H9 (cell line): ENCODE measurements at regions not wholly inside any gene's neighbourhood (a gene's known extent, or its start where the extent isn't known, plus 50 kb on each side); places are given as distances from the start of the nearest gene placed in this dataset.

ENCODE experiments used
- DNase-seq: peaks from one replicate; pipeline ENCODE4 v3.0.0-alpha.2; 2017
- H2AFZ ChIP-seq: one replicate; pipeline ENCODE4 v1.6.1; 2013; ENCODE audit warnings: mild to moderate bottlenecking, low read length, control low read depth, moderate library complexity
- H2AK5ac ChIP-seq: 2 replicates; pipeline ENCODE4 v1.6.1; 2013; ENCODE audit warnings: low read length, control low read depth, mixed read lengths; ENCODE audit not compliant: insufficient read length
- H2BK120ac ChIP-seq: one replicate; pipeline ENCODE4 v1.6.1; 2013; ENCODE audit warnings: low read depth, mild to moderate bottlenecking, low read length, control low read depth, inconsistent platforms; ENCODE audit not compliant: poor library complexity, severe bottlenecking
- H2BK12ac ChIP-seq: 2 replicates; pipeline ENCODE4 v1.6.1; 2013; ENCODE audit warnings: low read length, control low read depth, mixed read lengths, low read depth; ENCODE audit not compliant: insufficient read length
- H2BK15ac ChIP-seq: 2 replicates; pipeline ENCODE4 v1.6.1; 2013; ENCODE audit warnings: low read depth, low read length, control low read depth
- H2BK20ac ChIP-seq: one replicate; pipeline ENCODE4 v1.6.1; 2013; ENCODE audit warnings: low read depth, mild to moderate bottlenecking, low read length, control low read depth, inconsistent platforms; ENCODE audit not compliant: poor library complexity, severe bottlenecking
- H2BK5ac ChIP-seq: 2 replicates; pipeline ENCODE4 v1.6.1; 2013; ENCODE audit warnings: low read length, control low read depth, mixed read lengths; ENCODE audit not compliant: insufficient read length
- H3K14ac ChIP-seq: 2 replicates; pipeline ENCODE4 v1.6.1; 2013; ENCODE audit warnings: low read length, control low read depth; ENCODE audit not compliant: insufficient read depth
- H3K18ac ChIP-seq: 2 replicates; pipeline ENCODE4 v1.6.1; 2013; ENCODE audit warnings: low read depth, mild to moderate bottlenecking, mixed read lengths, low read length, control low read depth; ENCODE audit not compliant: insufficient read length
- H3K23ac ChIP-seq: 2 replicates; pipeline ENCODE4 v1.6.1; 2013; ENCODE audit warnings: low read length, control low read depth, mixed read lengths, low read depth; ENCODE audit not compliant: insufficient read length
- H3K23me2 ChIP-seq: 2 replicates; pipeline ENCODE4 v1.6.1; 2013; ENCODE audit warnings: low read depth, mild to moderate bottlenecking, mixed read lengths, low read length, control low read depth; ENCODE audit not compliant: insufficient read length, poor library complexity, severe bottlenecking
- H3K27ac ChIP-seq: 2 replicates; pipeline ENCODE4 v1.5.1; 2013; ENCODE audit warnings: low read length, control low read depth, mixed read lengths, low read depth; ENCODE audit not compliant: insufficient read length
- H3K27me3 ChIP-seq: 2 replicates; pipeline ENCODE4 v1.6.1; 2013; ENCODE audit warnings: low read length, control low read depth, inconsistent platforms; ENCODE audit not compliant: insufficient read depth
- H3K4ac ChIP-seq: 2 replicates; pipeline ENCODE4 v1.6.1; 2013; ENCODE audit warnings: low read depth, mild to moderate bottlenecking, control low read depth, inconsistent platforms, low read length, moderate library complexity
- H3K4me1 ChIP-seq: 2 replicates; pipeline ENCODE4 v1.6.1; 2013; ENCODE audit warnings: low read length, control low read depth, inconsistent platforms; ENCODE audit not compliant: insufficient read depth
- H3K4me2 ChIP-seq: 2 replicates; pipeline ENCODE4 v1.6.1; 2013; ENCODE audit warnings: low read length, control low read depth, mixed read lengths; ENCODE audit not compliant: insufficient read length, insufficient read depth
- H3K56ac ChIP-seq: 2 replicates; pipeline ENCODE4 v1.6.1; 2013; ENCODE audit warnings: low read depth, mild to moderate bottlenecking, mixed read lengths, low read length, control low read depth; ENCODE audit not compliant: insufficient read length
- H3K79me1 ChIP-seq: 2 replicates; pipeline ENCODE4 v1.6.1; 2013; ENCODE audit warnings: low read depth, mild to moderate bottlenecking, moderate library complexity, low read length, control low read depth, inconsistent platforms; ENCODE audit not compliant: insufficient read depth, poor library complexity, severe bottlenecking
- H3K79me2 ChIP-seq: 2 replicates; pipeline ENCODE4 v1.6.1; 2013; ENCODE audit warnings: low read length, control low read depth, inconsistent platforms; ENCODE audit not compliant: insufficient read depth
- H3K9ac ChIP-seq: 2 replicates; pipeline ENCODE4 v1.6.1; 2013; ENCODE audit warnings: low read length, control low read depth, mixed read lengths; ENCODE audit not compliant: insufficient read length; ENCODE audit errors: extremely low read depth
- H3K9me3 ChIP-seq: one replicate; pipeline ENCODE4 v1.6.1; 2013; ENCODE audit warnings: low read depth, low read length, inconsistent platforms; ENCODE audit not compliant: control insufficient read depth
- H3T11ph ChIP-seq: one replicate; pipeline ENCODE4 v1.6.1; 2013; ENCODE audit warnings: mild to moderate bottlenecking, low read length, control low read depth, inconsistent platforms
- H4K20me1 ChIP-seq: one replicate; pipeline ENCODE4 v1.6.1; 2013; ENCODE audit not compliant: control insufficient read depth, insufficient read length, insufficient read depth
- H4K5ac ChIP-seq: 2 replicates; pipeline ENCODE4 v1.6.1; 2013; ENCODE audit warnings: low read depth, mild to moderate bottlenecking, mixed read lengths, low read length, control low read depth; ENCODE audit not compliant: insufficient read length
- H4K8ac ChIP-seq: replicated peaks from 2 replicates; pipeline ENCODE4 v1.6.1; 2013; ENCODE audit warnings: low read length, control low read depth, mixed read lengths, low read depth; ENCODE audit not compliant: insufficient read length
- H4K91ac ChIP-seq: 2 replicates; pipeline ENCODE4 v1.6.1; 2013; ENCODE audit warnings: low read depth, mild to moderate bottlenecking, moderate library complexity, mixed read lengths, low read length, control low read depth; ENCODE audit not compliant: insufficient read length
- H3K27ac Mint-ChIP-seq, 3 experiments: 2 replicates in 2 of 3; 3 replicates in 1 of 3; pipeline ENCODE4 v1.8.0; 2020 to 2021; ENCODE audit warnings: mixed read lengths in 3 of 3, mild to moderate bottlenecking in 1 of 3, moderate library complexity in 1 of 3
- H3K27me3 Mint-ChIP-seq: 2 replicates; pipeline ENCODE4 v1.8.0; 2021; ENCODE audit warnings: low read depth, mild to moderate bottlenecking, moderate library complexity, mixed read lengths
- H3K36me3 Mint-ChIP-seq, 3 experiments: 2 replicates in 2 of 3; 3 replicates in 1 of 3; pipeline ENCODE4 v1.8.0; 2020 to 2021; ENCODE audit warnings: low read depth in 3 of 3, mixed read lengths in 3 of 3; ENCODE audit not compliant: insufficient read depth in 1 of 3
- H3K4me1 Mint-ChIP-seq, 2 experiments: 2 replicates each; pipeline ENCODE4 v1.8.0; 2020; ENCODE audit warnings: mixed read lengths in 2 of 2
- H3K4me3 Mint-ChIP-seq, 2 experiments: 2 replicates in 1 of 2; 3 replicates in 1 of 2; pipeline ENCODE4 v1.8.0; 2020 to 2021; ENCODE audit warnings: mild to moderate bottlenecking in 2 of 2, mixed read lengths in 2 of 2, moderate library complexity in 1 of 2
- H3K9me3 Mint-ChIP-seq, 2 experiments: 2 replicates in 1 of 2; 3 replicates in 1 of 2; pipeline ENCODE4 v1.8.0; 2020; ENCODE audit warnings: mild to moderate bottlenecking in 2 of 2, mixed read lengths in 2 of 2, moderate library complexity in 1 of 2
- CTCF ChIP-seq: fragments of 200-600 bp; sonication (generic); conservative IDR thresholded peaks from 3 replicates; pipeline ENCODE4 v1.8.0; 2021; ENCODE audit warnings: antibody characterized with exemption, mild to moderate bottlenecking
- WGBS: extraction: QIAGEN DNeasy Blood & Tissue Kit; methylation state at CpG from one replicate; pipeline ENCODE4 v1.1.7; 2013; ENCODE audit warnings: missing lambda C conversion rate, low lambda C conversion rate, mixed read lengths; ENCODE audit not compliant: insufficient read length; ENCODE audit errors: extremely low coverage; 5-methylcytosine and 5-hydroxymethylcytosine counted together

DNA sequence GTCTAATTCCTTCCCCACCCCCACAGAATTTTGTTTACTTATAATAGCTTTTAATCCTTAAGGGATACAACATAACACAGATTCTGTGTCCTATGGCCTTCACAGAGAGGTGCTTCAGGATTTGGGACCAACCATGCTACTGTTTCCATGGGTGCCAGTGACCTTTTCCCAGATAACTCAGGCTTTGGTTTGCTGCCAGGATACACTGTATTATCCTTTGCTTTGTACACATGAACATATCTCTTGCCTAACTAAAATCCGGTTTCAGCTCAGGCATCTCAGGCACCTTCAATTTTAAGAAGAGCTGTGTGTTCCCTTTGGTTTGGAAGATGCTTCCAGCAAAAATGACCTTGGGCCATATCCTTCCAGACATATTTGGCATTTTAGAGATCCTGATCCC is 428.4 kb upstream of the CDH5 start:
- H2BK5ac ChIP-seq: no peak overlapping the region
- H3K56ac ChIP-seq: no peak overlapping the region
- H3K79me2 ChIP-seq: no peaks in the 10 kb centered on the region
- no peak overlapping the region for H2BK15ac ChIP-seq
- no CpG with 5 or more reads among the region's 1 CpG for WGBS
- no peaks in the 10 kb centered on the region for H3K23me2 ChIP-seq
- no peak overlapping the region for H3K27ac Mint-ChIP-seq
- H2AFZ ChIP-seq: no peak overlapping the region
- TF ChIP-seq CTCF: no peak
- H3K9me3 ChIP-seq: no peaks in the 10 kb centered on the region
- no peak overlapping the region for H2BK12ac ChIP-seq
- no peaks in the 10 kb centered on the region for H4K20me1 ChIP-seq
- H3K18ac ChIP-seq: no peak overlapping the region
- peaks cover 0 to 4% of the 10 kb centered on the region in 2 experiments; a peak in 3 of 5 replicates for H3K9me3 Mint-ChIP-seq
- no peak overlapping the region for H4K91ac ChIP-seq
- no peak overlapping the region for H4K5ac ChIP-seq
- no peak overlapping the region for H3T11ph ChIP-seq
- no peaks in the 10 kb centered on the region for H3K4me1 ChIP-seq
- H3K23ac ChIP-seq: no peak overlapping the region
- H3K36me3 Mint-ChIP-seq: no peaks in the 10 kb centered on the region; a peak in 3 of 7 replicates
- H3K4ac ChIP-seq: no peak overlapping the region
- H3K27me3 ChIP-seq: no peaks in the 10 kb centered on the region
- no peak overlapping the region for H3K4me3 Mint-ChIP-seq
- DNase-seq: no peak
- H3K27me3 Mint-ChIP-seq: no peaks in the 10 kb centered on the region
- no peak overlapping the region for H2BK20ac ChIP-seq
- no peak overlapping the region for H4K8ac ChIP-seq
- no peaks in the 10 kb centered on the region for H3K79me1 ChIP-seq
- H2AK5ac ChIP-seq: no peak overlapping the region
- H3K9ac ChIP-seq: no peak overlapping the region
- no peak overlapping the region for H2BK120ac ChIP-seq
- H3K27ac ChIP-seq: no peak overlapping the region
- H3K4me1 Mint-ChIP-seq: no peaks in the 10 kb centered on the region
- H3K14ac ChIP-seq: no peak overlapping the region
- no peak overlapping the region for H3K4me2 ChIP-seq
